ENCODE measurements at regions not wholly inside any gene's neighbourhood (a gene's known extent, or its start where the extent isn't known, plus 50 kb on each side); places are given as distances from the start of the nearest gene placed in this dataset.

DNA sequence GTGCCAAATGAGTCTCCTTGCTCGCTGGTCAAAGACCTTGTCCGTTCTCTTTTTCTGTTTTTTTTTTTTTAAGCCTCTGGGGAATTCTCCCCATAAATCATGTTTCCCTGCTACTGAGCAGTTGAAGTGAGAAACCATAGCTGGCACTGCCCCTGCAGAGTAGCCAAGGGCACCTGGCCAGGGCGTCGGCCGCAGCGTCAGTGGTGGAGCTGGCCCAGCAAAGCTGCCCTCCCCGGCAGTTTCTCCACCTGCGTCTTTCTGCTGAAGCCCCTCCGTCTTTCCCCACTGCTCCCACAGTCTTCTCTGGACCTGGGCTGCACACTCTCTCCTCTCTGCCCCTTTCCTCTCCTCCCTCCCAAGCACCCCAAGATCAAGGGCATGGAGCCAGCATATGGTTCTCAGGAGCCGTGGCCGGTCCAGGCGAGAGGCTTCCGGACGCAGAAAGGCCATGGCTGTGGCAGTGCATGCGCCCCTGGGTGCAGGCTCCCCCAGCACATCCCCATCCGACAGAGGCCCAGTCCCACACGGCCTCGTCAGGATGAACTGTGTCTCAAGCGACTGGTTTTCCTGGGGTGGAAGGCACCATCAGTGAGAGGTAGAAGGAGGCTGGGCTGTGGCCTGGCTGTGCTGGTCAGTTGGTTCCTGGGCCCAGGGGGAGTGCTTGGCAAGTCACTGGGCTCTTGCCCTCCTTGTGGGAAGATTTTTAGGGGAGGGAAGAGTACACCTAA is 218.1 kb downstream of the ERMARD start:
- no peak overlapping the region for H3K27ac ChIP-seq
- no peaks in the 10 kb centered on the region for H3K27me3 ChIP-seq
- H3K36me3 ChIP-seq (ENCODE audit: low read depth, missing control alignments): no peaks in the 10 kb centered on the region
- intact Hi-C loops (cut with DNase I; ENCODE audit: low total_unique reads): no loop called here
- H3K4me1 ChIP-seq: no peaks in the 10 kb centered on the region
- no peaks in the 10 kb centered on the region for H3K9me3 ChIP-seq
- no peak for TF ChIP-seq POLR2A (IDR thresholded peaks at IDR 0.05)
- TF ChIP-seq, protein P1, sequence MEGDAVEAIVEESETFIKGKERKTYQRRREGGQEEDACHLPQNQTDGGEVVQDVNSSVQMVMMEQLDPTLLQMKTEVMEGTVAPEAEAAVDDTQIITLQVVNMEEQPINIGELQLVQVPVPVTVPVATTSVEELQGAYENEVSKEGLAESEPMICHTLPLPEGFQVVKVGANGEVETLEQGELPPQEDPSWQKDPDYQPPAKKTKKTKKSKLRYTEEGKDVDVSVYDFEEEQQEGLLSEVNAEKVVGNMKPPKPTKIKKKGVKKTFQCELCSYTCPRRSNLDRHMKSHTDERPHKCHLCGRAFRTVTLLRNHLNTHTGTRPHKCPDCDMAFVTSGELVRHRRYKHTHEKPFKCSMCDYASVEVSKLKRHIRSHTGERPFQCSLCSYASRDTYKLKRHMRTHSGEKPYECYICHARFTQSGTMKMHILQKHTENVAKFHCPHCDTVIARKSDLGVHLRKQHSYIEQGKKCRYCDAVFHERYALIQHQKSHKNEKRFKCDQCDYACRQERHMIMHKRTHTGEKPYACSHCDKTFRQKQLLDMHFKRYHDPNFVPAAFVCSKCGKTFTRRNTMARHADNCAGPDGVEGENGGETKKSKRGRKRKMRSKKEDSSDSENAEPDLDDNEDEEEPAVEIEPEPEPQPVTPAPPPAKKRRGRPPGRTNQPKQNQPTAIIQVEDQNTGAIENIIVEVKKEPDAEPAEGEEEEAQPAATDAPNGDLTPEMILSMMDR (IDR thresholded peaks at IDR 0.05): no peak
- DNase-seq: no peak
- WGBS, 2 donors: 85 to 90% methylated on average over 19 of the region's 19 CpGs
- no peak overlapping the region for H3K4me3 ChIP-seq

DNA sequence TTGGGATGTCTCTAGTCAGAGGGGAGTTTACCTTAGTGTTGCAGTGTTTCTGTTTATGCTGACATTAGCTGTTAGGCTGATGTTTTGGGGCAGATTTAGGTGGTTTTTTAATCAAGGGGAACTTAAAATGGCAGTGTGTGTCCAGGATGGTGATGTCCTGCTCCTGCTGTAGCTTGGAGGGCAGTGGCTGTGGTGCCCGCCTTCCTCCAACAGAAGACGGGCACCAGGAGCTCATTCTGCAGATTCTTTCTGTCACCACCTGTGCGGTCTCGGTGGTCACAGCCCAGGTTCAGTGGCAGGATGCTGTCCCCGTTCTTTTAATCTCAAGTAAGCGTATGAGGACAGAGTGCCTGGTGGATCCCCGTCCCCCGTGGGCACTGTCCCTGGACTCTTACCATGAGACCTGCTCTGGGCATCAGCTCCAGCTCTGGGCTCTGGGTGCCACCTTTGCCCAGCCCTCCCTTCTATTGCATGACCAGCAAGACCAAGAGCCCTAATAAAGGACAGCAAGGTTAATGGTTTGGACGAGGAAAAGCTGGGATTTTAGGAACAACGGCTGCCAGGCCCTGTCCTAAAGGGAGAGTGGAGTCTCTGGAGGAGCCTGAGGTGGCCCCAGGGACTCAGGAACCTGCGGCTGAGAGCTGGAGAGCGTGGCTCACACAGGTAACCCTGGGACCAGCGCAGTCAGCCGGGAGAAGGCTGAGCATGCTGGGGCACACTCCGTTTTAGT is 217.3 kb downstream of the ERMARD start:
- no peak for DNase-seq
- 84 to 88% methylated on average over 15 of the region's 15 CpGs for WGBS, 2 donors
- intact Hi-C loops (cut with DNase I; ENCODE audit: low total_unique reads): no loop called here

DNA sequence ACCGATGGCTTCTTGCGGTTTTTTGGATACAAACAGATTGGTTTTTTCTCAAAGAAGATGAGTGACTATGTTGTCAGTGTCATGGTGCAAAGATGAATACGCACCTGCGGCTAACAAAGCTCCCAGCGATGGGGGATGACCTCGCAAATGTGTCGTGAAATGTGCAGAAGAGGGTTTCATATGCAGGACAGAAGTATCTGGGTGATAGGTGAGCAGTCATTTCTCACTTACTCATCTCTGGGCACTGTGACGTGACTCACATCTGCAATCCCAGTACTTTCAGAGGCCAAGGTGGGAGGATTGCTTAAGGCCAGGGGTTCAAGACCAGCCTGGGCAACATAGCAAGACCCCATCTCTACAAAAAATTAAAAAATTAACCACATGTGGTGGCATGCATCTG is 216.3 kb downstream of the ERMARD start:
- Histone ChIP-seq H3K27ac (no peak overlapping the region), H3K4me1 (no peaks in the 10 kb centered on the region), H3K27me3 (no peaks in the 10 kb centered on the region), H3K9me3 (no peaks in the 10 kb centered on the region), H3K36me3 (ENCODE audit: low read depth, missing control alignments) (no peaks in the 10 kb centered on the region), H3K4me3 (no peak overlapping the region)
- intact Hi-C loops (cut with DNase I; ENCODE audit: low total_unique reads): no loop called here
- TF ChIP-seq POLR2A (IDR thresholded peaks at IDR 0.05): no peak
- TF ChIP-seq, protein P1 (IDR thresholded peaks at IDR 0.05): no peak
- no peak for DNase-seq
- 69 to 83% methylated on average over 8 of the region's 8 CpGs for WGBS, 2 donors

More for the DNA sequence above, 217.3 kb downstream of the ERMARD start:
- no peaks in the 10 kb centered on the region for H3K27me3 ChIP-seq
- no peaks in the 10 kb centered on the region for H3K36me3 ChIP-seq (ENCODE audit: low read depth, missing control alignments)
- no peaks in the 10 kb centered on the region for H3K4me1 ChIP-seq
- no peaks in the 10 kb centered on the region for H3K9me3 ChIP-seq
- no peak overlapping the region for H3K27ac ChIP-seq
- TF ChIP-seq, protein P1 (IDR thresholded peaks at IDR 0.05): no peak
- TF ChIP-seq POLR2A (IDR thresholded peaks at IDR 0.05): no peak
- H3K4me3 ChIP-seq: no peak overlapping the region

DNA sequence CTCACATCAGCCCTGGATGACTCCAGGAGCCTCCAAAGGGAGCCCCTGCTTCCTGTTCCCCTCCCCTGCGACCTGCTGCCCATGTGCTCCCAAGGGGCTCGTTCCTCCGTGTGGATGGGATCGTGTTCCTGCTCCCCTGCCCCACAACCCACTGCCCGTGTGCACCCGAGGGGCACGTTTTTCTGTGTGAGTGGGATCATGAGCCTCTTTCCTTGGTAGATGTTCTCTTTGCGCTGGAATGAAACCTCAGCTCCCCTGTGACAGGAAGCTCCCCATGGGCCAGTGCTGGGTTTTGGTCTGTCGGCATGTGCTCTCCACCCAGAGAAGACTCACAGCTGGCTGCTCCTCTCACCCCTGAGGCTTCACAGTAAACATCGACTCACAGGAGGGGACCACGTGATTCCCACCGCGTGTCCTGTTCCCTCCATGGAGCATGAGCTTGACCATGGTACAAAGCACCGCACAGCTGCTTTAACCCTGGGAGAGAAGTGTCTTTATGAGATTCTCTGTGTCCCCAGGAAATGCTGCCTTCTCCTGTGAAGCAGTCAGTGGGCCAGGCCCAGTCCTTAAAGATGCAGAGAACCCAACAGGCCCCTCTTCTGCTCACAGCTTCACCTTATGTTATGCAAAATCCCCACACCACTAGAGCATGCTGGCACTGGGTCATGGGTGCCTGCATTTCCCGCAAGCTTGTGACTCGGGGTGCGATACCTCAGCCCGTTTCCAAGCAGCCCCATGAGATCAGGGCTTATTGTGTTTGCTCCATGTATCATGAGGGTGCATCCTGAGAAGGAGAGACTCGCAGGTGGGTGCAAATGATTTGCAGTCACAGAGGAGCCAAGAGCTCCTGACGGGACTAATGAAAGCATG is 215.1 kb downstream of the ERMARD start:
- TF ChIP-seq, protein P1 (IDR thresholded peaks at IDR 0.05): no peak
- TF ChIP-seq POLR2A (IDR thresholded peaks at IDR 0.05): no peak
- H3K4me3 ChIP-seq: no peak overlapping the region
- no peak for DNase-seq
- intact Hi-C loops (cut with DNase I; ENCODE audit: low total_unique reads): no loop called here
- H3K36me3 ChIP-seq (ENCODE audit: low read depth, missing control alignments): no peaks in the 10 kb centered on the region
- H3K4me1 ChIP-seq: no peaks in the 10 kb centered on the region
- WGBS, 2 donors: 85 to 92% methylated on average over 18 to 20 of the region's 20 CpGs
- H3K27me3 ChIP-seq: no peaks in the 10 kb centered on the region
- no peak overlapping the region for H3K27ac ChIP-seq
- no peaks in the 10 kb centered on the region for H3K9me3 ChIP-seq

All from testis (tissue), 2 donors.